Neural cell (in vitro differentiated cells): ENCODE measurements at regions not wholly inside any gene's neighbourhood (a gene's known extent, or its start where the extent isn't known, plus 50 kb on each side); places are given as distances from the start of the nearest gene placed in this dataset.

Experiments used
- EP300 ChIP-seq: fragments of 450-650 bp; conservative IDR thresholded peaks from 2 replicates; pipeline ENCODE4 v1.6.1; 2014; ENCODE audit warnings: antibody characterized with exemption, mild to moderate bottlenecking, moderate library complexity; ENCODE audit not compliant: poor library complexity, severe bottlenecking
- POLR2AphosphoS5 ChIP-seq: IDR thresholded peaks from 2 replicates; pipeline ENCODE4 v1.6.1; 2012
- SMC3 ChIP-seq: fragments of 450-650 bp; conservative IDR thresholded peaks from 2 replicates; pipeline ENCODE4 v1.6.1; 2014; ENCODE audit warnings: antibody characterized with exemption, mild to moderate bottlenecking, moderate library complexity; ENCODE audit not compliant: poor library complexity
- TF ChIP-seq, protein P1 (sequence below): fragments of 450-650 bp; IDR thresholded peaks from 2 replicates; pipeline ENCODE4 v1.5.1; 2014; ENCODE audit warnings: antibody characterized with exemption, mild to moderate bottlenecking, moderate library complexity; ENCODE audit not compliant: poor library complexity, severe bottlenecking

DNA sequence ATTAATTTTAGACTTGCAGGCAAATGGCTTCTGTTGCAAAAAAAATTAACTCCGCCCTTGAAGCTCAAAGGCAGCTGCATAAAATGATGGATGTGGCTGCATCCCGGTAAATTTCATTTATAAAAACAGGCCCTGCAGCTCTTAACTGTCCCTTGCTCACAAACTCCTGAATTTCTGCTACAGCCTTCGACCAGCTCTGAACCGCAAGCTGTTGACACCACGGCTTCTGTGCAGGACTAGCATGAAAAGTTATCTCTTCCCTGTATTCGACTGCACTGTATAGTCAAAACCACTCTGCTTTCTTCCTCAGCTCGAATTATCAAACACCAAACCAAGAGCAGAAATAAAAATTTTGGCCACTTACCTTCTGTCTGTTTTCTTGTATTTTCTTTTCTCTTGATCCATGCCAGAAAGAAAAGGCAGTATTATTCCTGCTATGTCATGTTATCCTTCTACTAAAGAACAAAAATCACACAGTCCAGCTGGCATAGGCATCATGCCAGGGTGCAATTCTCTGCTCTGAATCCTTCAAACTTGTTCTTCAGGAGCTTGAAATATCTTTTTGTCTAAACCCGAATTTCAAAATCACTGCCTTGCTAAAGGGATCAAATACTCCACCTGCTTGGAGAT lies 195.5 kb upstream of the NCAM2 start:
- TF ChIP-seq, protein P1, sequence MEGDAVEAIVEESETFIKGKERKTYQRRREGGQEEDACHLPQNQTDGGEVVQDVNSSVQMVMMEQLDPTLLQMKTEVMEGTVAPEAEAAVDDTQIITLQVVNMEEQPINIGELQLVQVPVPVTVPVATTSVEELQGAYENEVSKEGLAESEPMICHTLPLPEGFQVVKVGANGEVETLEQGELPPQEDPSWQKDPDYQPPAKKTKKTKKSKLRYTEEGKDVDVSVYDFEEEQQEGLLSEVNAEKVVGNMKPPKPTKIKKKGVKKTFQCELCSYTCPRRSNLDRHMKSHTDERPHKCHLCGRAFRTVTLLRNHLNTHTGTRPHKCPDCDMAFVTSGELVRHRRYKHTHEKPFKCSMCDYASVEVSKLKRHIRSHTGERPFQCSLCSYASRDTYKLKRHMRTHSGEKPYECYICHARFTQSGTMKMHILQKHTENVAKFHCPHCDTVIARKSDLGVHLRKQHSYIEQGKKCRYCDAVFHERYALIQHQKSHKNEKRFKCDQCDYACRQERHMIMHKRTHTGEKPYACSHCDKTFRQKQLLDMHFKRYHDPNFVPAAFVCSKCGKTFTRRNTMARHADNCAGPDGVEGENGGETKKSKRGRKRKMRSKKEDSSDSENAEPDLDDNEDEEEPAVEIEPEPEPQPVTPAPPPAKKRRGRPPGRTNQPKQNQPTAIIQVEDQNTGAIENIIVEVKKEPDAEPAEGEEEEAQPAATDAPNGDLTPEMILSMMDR, result no peak
- TF ChIP-seq EP300 (no peak), POLR2AphosphoS5 (no peak), SMC3 (no peak)
